Chondrocyte (in vitro differentiated cells): ENCODE measurements at regions not wholly inside any gene's neighbourhood (a gene's known extent, or its start where the extent isn't known, plus 50 kb on each side); places are given as distances from the start of the nearest gene placed in this dataset.
"Not testable (repeated sequence)": the region's sequence is repeated elsewhere in the genome, so short reads cannot be mapped to it uniquely, and the experiment has no call there.

ENCODE experiments used
- DNase-seq: peaks from one replicate; pipeline ENCODE4 v3.0.0; 2021; ENCODE audit warnings: mixed read lengths, low spot score
- H3K27ac Mint-ChIP-seq: one replicate; pipeline ENCODE4 v1.8.0; 2021; ENCODE audit warnings: mild to moderate bottlenecking, moderate library complexity, mixed read lengths; ENCODE audit not compliant: unreplicated experiment
- H3K27me3 Mint-ChIP-seq: 2 replicates; pipeline ENCODE4 v1.8.0; 2021; ENCODE audit warnings: low read depth, mixed read lengths
- H3K36me3 Mint-ChIP-seq: 2 replicates; pipeline ENCODE4 v1.8.0; 2021; ENCODE audit warnings: low read depth, mixed read lengths
- H3K4me1 Mint-ChIP-seq: 2 replicates; pipeline ENCODE4 v1.8.0; 2021; ENCODE audit warnings: low read depth, mild to moderate bottlenecking, mixed read lengths
- H3K4me3 Mint-ChIP-seq: one replicate; pipeline ENCODE4 v1.8.0; 2021; ENCODE audit warnings: mild to moderate bottlenecking, moderate library complexity, mixed read lengths; ENCODE audit not compliant: unreplicated experiment
- H3K9me3 Mint-ChIP-seq: 2 replicates; pipeline ENCODE4 v1.8.0; 2021; ENCODE audit warnings: low read depth, mixed read lengths
- CTCF ChIP-seq: fragments of 200-600 bp; sonication (generic); IDR thresholded peaks from 2 replicates; pipeline ENCODE4 v1.5.0; 2021; ENCODE audit warnings: antibody characterized with exemption, mild to moderate bottlenecking, moderate library complexity

GRCh38 chr21:22796147-22796546, 1797.9 kb downstream of the NCAM2 start:
- TF ChIP-seq CTCF: no peak
- Mint-ChIP-seq H3K4me1 (no peaks in the 10 kb centered on the region), H3K4me3 (no peak overlapping the region)

GRCh38 chr21:22804151-22804550, 1805.9 kb downstream of the NCAM2 start:
- Mint-ChIP-seq H3K27ac (no peak overlapping the region), H3K4me3 (no peak overlapping the region), H3K27me3 (no peaks in the 10 kb centered on the region), H3K36me3 (no peaks in the 10 kb centered on the region), H3K4me1 (no peaks in the 10 kb centered on the region), H3K9me3 (no peaks in the 10 kb centered on the region)
- no peak for TF ChIP-seq CTCF
- DNase-seq: no peak

More at GRCh38 chr21:22796147-22796546, 1797.9 kb downstream of the NCAM2 start:
- Mint-ChIP-seq H3K9me3 (peaks cover 4% of the 10 kb centered on the region), H3K36me3 (no peaks in the 10 kb centered on the region), H3K27me3 (no peaks in the 10 kb centered on the region), H3K27ac (no peak overlapping the region)
- no peak for DNase-seq

- no peaks in the 10 kb centered on the region for H3K4me1 Mint-ChIP-seq
- DNase-seq: no peak
- no peaks in the 10 kb centered on the region for H3K9me3 Mint-ChIP-seq
- no peaks in the 10 kb centered on the region for H3K27me3 Mint-ChIP-seq
- no peak overlapping the region for H3K4me3 Mint-ChIP-seq
- H3K27ac Mint-ChIP-seq: no peak overlapping the region
- H3K36me3 Mint-ChIP-seq: no peaks in the 10 kb centered on the region
- no peak for TF ChIP-seq CTCF
Observed at GRCh38 chr21:22806278-22806677, 1808.1 kb downstream of the NCAM2 start.

GRCh38 chr21:22813201-22813600, 1815.0 kb downstream of the NCAM2 start:
- no peak for DNase-seq

GRCh38 chr21:22818681-22819485, 1820.7 kb downstream of the NCAM2 start:
- not testable (repeated sequence) for H3K27ac Mint-ChIP-seq

More at GRCh38 chr21:22813201-22813600, 1815.0 kb downstream of the NCAM2 start:
- no peak for TF ChIP-seq CTCF
- no peaks in the 10 kb centered on the region for H3K27me3 Mint-ChIP-seq
- H3K36me3 Mint-ChIP-seq: no peaks in the 10 kb centered on the region
- H3K27ac Mint-ChIP-seq: no peak overlapping the region
- peaks cover 3% of the 10 kb centered on the region for H3K9me3 Mint-ChIP-seq
- no peak overlapping the region for H3K4me3 Mint-ChIP-seq
- no peaks in the 10 kb centered on the region for H3K4me1 Mint-ChIP-seq

GRCh38 chr21:22827422-22827821, 1829.2 kb downstream of the NCAM2 start:
- Mint-ChIP-seq H3K27me3 (no peaks in the 10 kb centered on the region), H3K36me3 (peaks cover 2% of the 10 kb centered on the region), H3K4me1 (no peaks in the 10 kb centered on the region), H3K27ac (no peak overlapping the region), H3K4me3 (no peak overlapping the region), H3K9me3 (peaks cover 35% of the 10 kb centered on the region)
- no peak for TF ChIP-seq CTCF
- no peak for DNase-seq

More at GRCh38 chr21:22818681-22819485, 1820.7 kb downstream of the NCAM2 start:
- H3K27me3 Mint-ChIP-seq, H3K4me1 Mint-ChIP-seq, H3K4me3 Mint-ChIP-seq, H3K36me3 Mint-ChIP-seq: not testable (repeated sequence)
- DNase-seq: peak; percentile 85
- H3K9me3 Mint-ChIP-seq: peaks cover 17% of the 10 kb centered on the region
